Calu3 (cell line): ENCODE measurements at regions not wholly inside any gene's neighbourhood (a gene's known extent, or its start where the extent isn't known, plus 50 kb on each side); places are given as distances from the start of the nearest gene placed in this dataset.

ENCODE experiments used
- BruUV-seq: library from RNA; stranded (reverse); fragments of 400-500 nt; replicated peaks from 2 replicates; lab custom pipeline; 2021; lab: Mats Ljungman, UMichigan
- CTCF ChIA-PET: fragments of 300-600 bp; sonication (Branson Sonifier 250); formaldehyde crosslinking; loops from one replicate; lab custom pipeline; 2022; ENCODE audit warnings: antibody characterized with exemption; lab: Charles Lee
- DNase-seq: peaks from one replicate; pipeline ENCODE4 v3.0.0; 2022
- H3K27ac Mint-ChIP-seq: one replicate; pipeline ENCODE4 v1.8.0; 2022; ENCODE audit warnings: mixed read lengths; ENCODE audit not compliant: unreplicated experiment
- H3K27me3 Mint-ChIP-seq: one replicate; pipeline ENCODE4 v1.8.0; 2022; ENCODE audit warnings: mixed read lengths; ENCODE audit not compliant: unreplicated experiment
- H3K36me3 Mint-ChIP-seq: one replicate; pipeline ENCODE4 v1.8.0; 2022; ENCODE audit warnings: mild to moderate bottlenecking, moderate library complexity, mixed read lengths; ENCODE audit not compliant: insufficient read depth, unreplicated experiment
- H3K4me1 Mint-ChIP-seq: one replicate; pipeline ENCODE4 v1.8.0; 2022; ENCODE audit warnings: mild to moderate bottlenecking, low read depth, mixed read lengths; ENCODE audit not compliant: unreplicated experiment
- H3K4me3 Mint-ChIP-seq: one replicate; pipeline ENCODE4 v1.8.0; 2022; ENCODE audit warnings: mild to moderate bottlenecking, low read depth, moderate library complexity, mixed read lengths; ENCODE audit not compliant: unreplicated experiment
- H3K9me3 Mint-ChIP-seq: one replicate; pipeline ENCODE4 v1.8.0; 2022; ENCODE audit warnings: low read depth, mixed read lengths; ENCODE audit not compliant: unreplicated experiment
- CTCF ChIP-seq: fragments of 200-600 bp; IDR thresholded peaks from one replicate; pipeline ENCODE4 v1.8.0; 2022; ENCODE audit warnings: antibody characterized with exemption; ENCODE audit not compliant: unreplicated experiment
- intact Hi-C: fragments of 100-400 bp; cut with micrococcal nuclease; formaldehyde crosslinking; loops from one replicate; pipeline ENCODE4 v1.10.0; 2022; ENCODE audit not compliant: unreplicated experiment

GRCh38 chr1:60715970-60716369, 366.4 kb upstream of the NFIA start:
- Mint-ChIP-seq H3K9me3 (no peaks in the 10 kb centered on the region), H3K27ac (no peak overlapping the region), H3K36me3 (no peaks in the 10 kb centered on the region), H3K4me3 (no peak overlapping the region), H3K27me3 (no peaks in the 10 kb centered on the region), H3K4me1 (no peaks in the 10 kb centered on the region)
- DNase-seq, result no peak
- intact Hi-C loops, result no loop called here
- no peak for TF ChIP-seq CTCF
- no TSS peak for BruUV-seq
- CTCF ChIA-PET, result no interaction called here

GRCh38 chr1:60709426-60709825, 372.9 kb upstream of the NFIA start:
- Mint-ChIP-seq H3K9me3 (peaks cover 5% of the 10 kb centered on the region), H3K4me1 (no peaks in the 10 kb centered on the region), H3K4me3 (no peak overlapping the region), H3K27ac (no peak overlapping the region), H3K36me3 (no peaks in the 10 kb centered on the region), H3K27me3 (no peaks in the 10 kb centered on the region)
- CTCF ChIA-PET, result no interaction called here
- intact Hi-C loops, result no loop called here
- no peak for TF ChIP-seq CTCF
- no peak for DNase-seq
- BruUV-seq, result no TSS peak

- Mint-ChIP-seq H3K27me3 (no peaks in the 10 kb centered on the region), H3K9me3 (peaks cover 6% of the 10 kb centered on the region), H3K27ac (no peak overlapping the region), H3K36me3 (no peaks in the 10 kb centered on the region), H3K4me1 (no peaks in the 10 kb centered on the region), H3K4me3 (no peak overlapping the region)
- no peak for DNase-seq
- CTCF ChIA-PET, result no interaction called here
- no peak for TF ChIP-seq CTCF
- intact Hi-C loops, result no loop called here
- no TSS peak for BruUV-seq
These were observed 377.3 kb upstream of the NFIA start for GRCh38 chr1:60705026-60705425.

GRCh38 chr1:60703155-60703554, 379.2 kb upstream of the NFIA start:
- CTCF ChIA-PET, result no interaction called here
- Mint-ChIP-seq H3K4me1 (no peaks in the 10 kb centered on the region), H3K36me3 (no peaks in the 10 kb centered on the region), H3K9me3 (peaks cover 6% of the 10 kb centered on the region), H3K4me3 (no peak overlapping the region), H3K27ac (no peak overlapping the region), H3K27me3 (no peaks in the 10 kb centered on the region)
- intact Hi-C loops, result no loop called here
- BruUV-seq, result no TSS peak
- TF ChIP-seq CTCF, result no peak
- DNase-seq, result no peak

GRCh38 chr1:60699325-60699724, 383.0 kb upstream of the NFIA start:
- no peak for TF ChIP-seq CTCF
- Mint-ChIP-seq H3K4me1 (no peaks in the 10 kb centered on the region), H3K27ac (no peak overlapping the region), H3K9me3 (peaks cover 4% of the 10 kb centered on the region), H3K36me3 (no peaks in the 10 kb centered on the region), H3K27me3 (peaks cover 8% of the 10 kb centered on the region), H3K4me3 (no peak overlapping the region)
- CTCF ChIA-PET, result no interaction called here
- DNase-seq, result no peak
- intact Hi-C loops, result no loop called here
- BruUV-seq, result no TSS peak
